ENCODE measurements at regions not wholly inside any gene's neighbourhood (a gene's known extent, or its start where the extent isn't known, plus 50 kb on each side); places are given as distances from the start of the nearest gene placed in this dataset.

- TF ChIP-seq CTCF (IDR thresholded peaks at IDR 0.05) = no peak
- TF ChIP-seq POLR2AphosphoS5 (IDR thresholded peaks at IDR 0.05) = no peak
- TF ChIP-seq POLR2A (IDR thresholded peaks at IDR 0.05) = no peak
Observed at GRCh38 chr16:22645868-22646267, 135.2 kb downstream of the NPIPB5 start.
